Loucy (cell line): ENCODE measurements at regions not wholly inside any gene's neighbourhood (a gene's known extent, or its start where the extent isn't known, plus 50 kb on each side); places are given as distances from the start of the nearest gene placed in this dataset.

ENCODE experiments used
- H2AFZ ChIP-seq: fragments of 200-600 bp; sonication (generic); 2 replicates; pipeline ENCODE4 v1.6.0; 2016; ENCODE audit warnings: antibody characterized with exemption, mild to moderate bottlenecking, low read length, moderate library complexity
- H3F3A ChIP-seq: fragments of 200-600 bp; 2 replicates; pipeline ENCODE4 v1.6.0; 2016; ENCODE audit warnings: antibody characterized with exemption, low read depth, mild to moderate bottlenecking
- H3K27me3 ChIP-seq: fragments of 200-600 bp; sonication (generic); 2 replicates; pipeline ENCODE4 v1.6.1; 2014; ENCODE audit warnings: low read length, mild to moderate bottlenecking; ENCODE audit not compliant: insufficient read depth, poor library complexity, severe bottlenecking
- H3K36me3 ChIP-seq: fragments of 200-600 bp; sonication (generic); 2 replicates; pipeline ENCODE4 v1.6.1; 2016; ENCODE audit warnings: low read length; ENCODE audit not compliant: insufficient read depth
- H3K4me1 ChIP-seq: fragments of 200-600 bp; sonication (generic); 2 replicates; pipeline ENCODE4 v1.5.1; 2014; ENCODE audit warnings: low read length, mild to moderate bottlenecking; ENCODE audit not compliant: insufficient read depth, poor library complexity, severe bottlenecking
- H3K4me2 ChIP-seq: fragments of 200-600 bp; sonication (generic); 2 replicates; pipeline ENCODE4 v1.6.0; 2014; ENCODE audit warnings: antibody characterized with exemption, low read length, low read depth, mild to moderate bottlenecking; ENCODE audit not compliant: poor library complexity, severe bottlenecking
- H3K4me3 ChIP-seq: fragments of 200-600 bp; sonication (generic); 2 replicates; pipeline ENCODE4 v1.5.1; 2014; ENCODE audit warnings: low read length, mild to moderate bottlenecking, mixed read lengths; ENCODE audit not compliant: poor library complexity, severe bottlenecking
- H3K79me2 ChIP-seq: fragments of 200-600 bp; sonication (generic); 2 replicates; pipeline ENCODE4 v1.6.1; 2014; ENCODE audit warnings: low read length; ENCODE audit not compliant: insufficient read depth
- H3K9ac ChIP-seq: fragments of 200-600 bp; sonication (generic); 2 replicates; pipeline ENCODE4 v1.6.0; 2014; ENCODE audit warnings: mild to moderate bottlenecking, low read depth, low read length, moderate library complexity; ENCODE audit not compliant: poor library complexity, severe bottlenecking
- H3K9me2 ChIP-seq: fragments of 200-600 bp; sonication (generic); replicated peaks from 2 replicates; pipeline ENCODE4 v1.6.1; 2016; ENCODE audit warnings: low read depth, low read length, mixed read lengths
- H3K9me3 ChIP-seq: fragments of 200-600 bp; sonication (generic); 2 replicates; pipeline ENCODE4 v1.6.1; 2014; ENCODE audit warnings: mild to moderate bottlenecking, antibody characterized with exemption, low read length, low read depth; ENCODE audit not compliant: insufficient read depth
- H4K20me1 ChIP-seq: fragments of 200-600 bp; sonication (generic); 2 replicates; pipeline ENCODE4 v1.6.0; 2014; ENCODE audit warnings: antibody characterized with exemption, low read length, mild to moderate bottlenecking; ENCODE audit not compliant: insufficient read depth, poor library complexity, severe bottlenecking
- EZH2phosphoT487 ChIP-seq: fragments of 200-600 bp; IDR thresholded peaks from 2 replicates; pipeline ENCODE4 v1.6.1; 2018; ENCODE audit warnings: antibody characterized with exemption, mild to moderate bottlenecking, moderate library complexity, borderline replicate concordance
- TF ChIP-seq, protein P1 (sequence below): fragments of 200-600 bp; sonication (generic); conservative IDR thresholded peaks from 2 replicates; pipeline ENCODE4 v1.5.1; 2014; ENCODE audit warnings: mild to moderate bottlenecking, antibody characterized with exemption, low read length

DNA sequence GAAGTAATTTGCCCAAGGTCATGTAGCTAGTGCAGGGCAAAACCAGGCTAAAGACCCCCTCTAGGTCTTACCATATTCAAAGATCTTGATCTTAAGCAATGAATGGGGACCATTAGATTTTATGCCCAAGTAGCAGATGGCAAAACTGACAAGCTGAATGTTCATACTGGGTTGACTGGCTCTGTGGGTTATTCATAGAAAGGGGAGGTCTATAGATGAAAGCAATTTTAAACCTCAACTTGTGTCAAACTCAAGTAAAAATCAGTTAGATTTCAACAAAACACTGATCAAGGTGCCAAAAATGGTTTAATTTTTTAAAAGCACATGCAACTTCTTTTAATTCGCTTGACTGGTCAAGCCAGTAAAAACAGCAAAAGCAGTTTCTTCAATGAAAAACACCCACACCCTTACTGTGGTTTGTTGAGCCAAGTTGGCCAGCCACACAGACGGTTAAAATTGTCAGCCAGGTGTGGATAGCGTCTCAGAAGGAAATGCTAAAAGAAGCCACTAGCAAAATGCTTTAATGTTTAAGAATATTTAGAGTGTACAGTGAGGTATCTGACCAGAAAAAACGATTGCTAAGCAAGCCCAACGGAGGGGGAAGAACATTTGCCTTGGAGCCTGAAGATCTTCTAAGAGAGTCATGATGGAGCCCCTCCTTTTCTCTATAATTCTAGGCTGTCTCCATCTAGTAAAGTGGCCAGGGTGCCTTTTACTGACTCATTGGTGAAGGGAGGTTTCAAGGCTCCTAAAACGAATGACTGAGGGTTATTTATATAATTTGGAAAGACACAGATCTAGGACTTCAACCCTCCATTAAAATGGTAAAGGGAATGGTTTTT lies 539.6 kb upstream of the CLINT1 start:
- Histone ChIP-seq H3K27me3 (no peaks in the 10 kb centered on the region), H2AFZ (no peak overlapping the region), H3K9ac (peak overlapping the region; percentile 54), H3K4me2 (peak overlapping the region; percentile 58), H3K79me2 (no peaks in the 10 kb centered on the region), H3K4me3 (peak overlapping the region; percentile 41), H4K20me1 (no peaks in the 10 kb centered on the region), H3K9me2 (no peaks in the 10 kb centered on the region), H3K36me3 (no peaks in the 10 kb centered on the region), H3K4me1 (peaks cover 33% of the 10 kb centered on the region), H3K9me3 (no peaks in the 10 kb centered on the region; the same call in 1 of the 2 replicates), H3F3A (peaks cover 7% of the 10 kb centered on the region; the same call in 1 of the 2 replicates)
- TF ChIP-seq, protein P1, sequence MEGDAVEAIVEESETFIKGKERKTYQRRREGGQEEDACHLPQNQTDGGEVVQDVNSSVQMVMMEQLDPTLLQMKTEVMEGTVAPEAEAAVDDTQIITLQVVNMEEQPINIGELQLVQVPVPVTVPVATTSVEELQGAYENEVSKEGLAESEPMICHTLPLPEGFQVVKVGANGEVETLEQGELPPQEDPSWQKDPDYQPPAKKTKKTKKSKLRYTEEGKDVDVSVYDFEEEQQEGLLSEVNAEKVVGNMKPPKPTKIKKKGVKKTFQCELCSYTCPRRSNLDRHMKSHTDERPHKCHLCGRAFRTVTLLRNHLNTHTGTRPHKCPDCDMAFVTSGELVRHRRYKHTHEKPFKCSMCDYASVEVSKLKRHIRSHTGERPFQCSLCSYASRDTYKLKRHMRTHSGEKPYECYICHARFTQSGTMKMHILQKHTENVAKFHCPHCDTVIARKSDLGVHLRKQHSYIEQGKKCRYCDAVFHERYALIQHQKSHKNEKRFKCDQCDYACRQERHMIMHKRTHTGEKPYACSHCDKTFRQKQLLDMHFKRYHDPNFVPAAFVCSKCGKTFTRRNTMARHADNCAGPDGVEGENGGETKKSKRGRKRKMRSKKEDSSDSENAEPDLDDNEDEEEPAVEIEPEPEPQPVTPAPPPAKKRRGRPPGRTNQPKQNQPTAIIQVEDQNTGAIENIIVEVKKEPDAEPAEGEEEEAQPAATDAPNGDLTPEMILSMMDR = no peak
- TF ChIP-seq EZH2phosphoT487 = no peak

DNA sequence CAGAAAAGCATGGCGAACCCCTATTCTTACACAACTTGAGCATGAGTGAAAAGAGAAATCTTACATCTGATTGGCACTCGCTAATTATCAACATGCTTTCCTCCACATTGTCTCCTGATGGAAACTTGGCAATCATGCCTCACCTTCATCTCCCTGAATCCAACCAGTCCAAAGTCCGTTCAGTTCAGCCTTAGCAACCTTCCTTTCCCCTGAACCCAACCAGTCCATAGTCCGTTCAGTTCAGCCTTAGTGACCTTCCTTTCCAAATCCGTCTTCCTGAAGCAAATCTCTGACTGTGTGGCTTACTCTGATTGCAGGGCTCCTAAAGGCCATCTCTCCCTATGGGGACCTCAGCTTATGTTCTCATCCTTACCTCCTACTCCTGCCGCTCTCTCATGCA lies 538.3 kb upstream of the CLINT1 start:
- peaks cover 43% of the 10 kb centered on the region for H3K4me1 ChIP-seq
- no peaks in the 10 kb centered on the region for H4K20me1 ChIP-seq
- peaks cover 7% of the 10 kb centered on the region; the same call in 1 of the 2 replicates for H3F3A ChIP-seq
- H3K9me2 ChIP-seq = no peaks in the 10 kb centered on the region
- H2AFZ ChIP-seq = no peak overlapping the region
- no peak overlapping the region for H3K4me3 ChIP-seq
- H3K79me2 ChIP-seq = no peaks in the 10 kb centered on the region
- no peak overlapping the region for H3K4me2 ChIP-seq
- no peaks in the 10 kb centered on the region; the same call in 1 of the 2 replicates for H3K9me3 ChIP-seq
- no peaks in the 10 kb centered on the region for H3K27me3 ChIP-seq
- no peaks in the 10 kb centered on the region for H3K36me3 ChIP-seq
- no peak overlapping the region for H3K9ac ChIP-seq
- TF ChIP-seq, protein P1 = no peak
- TF ChIP-seq EZH2phosphoT487 = no peak

DNA sequence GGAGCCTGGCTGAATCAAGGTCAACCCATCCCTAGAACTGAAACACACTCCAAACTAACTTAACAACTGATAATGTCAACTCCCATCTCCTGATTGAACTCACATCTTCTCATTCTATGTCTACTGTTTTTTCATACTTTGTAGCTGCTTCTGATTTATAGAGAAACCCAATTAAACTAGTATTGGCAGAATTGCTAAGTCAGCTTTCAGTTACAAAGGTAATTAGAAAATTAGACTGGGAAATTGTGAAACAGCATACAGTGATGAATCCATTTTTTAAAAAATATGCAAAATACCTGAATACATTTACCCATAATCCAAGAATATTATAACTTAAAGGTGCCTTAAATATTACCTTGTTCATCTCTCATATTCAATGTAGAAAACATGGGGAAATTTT lies 535.2 kb upstream of the CLINT1 start:
- Histone ChIP-seq H3K36me3 (no peaks in the 10 kb centered on the region), H2AFZ (no peak overlapping the region), H3K4me3 (no peak overlapping the region), H4K20me1 (no peaks in the 10 kb centered on the region), H3K27me3 (no peaks in the 10 kb centered on the region), H3K9me2 (no peaks in the 10 kb centered on the region), H3K4me1 (peaks cover 37% of the 10 kb centered on the region), H3F3A (peaks cover 3% of the 10 kb centered on the region; the same call in 1 of the 2 replicates), H3K9ac (no peak overlapping the region), H3K4me2 (no peak overlapping the region), H3K9me3 (no peaks in the 10 kb centered on the region), H3K79me2 (no peaks in the 10 kb centered on the region)
- TF ChIP-seq EZH2phosphoT487 = no peak
- TF ChIP-seq, protein P1 = no peak
